ENCODE measurements at regions not wholly inside any gene's neighbourhood (a gene's known extent, or its start where the extent isn't known, plus 50 kb on each side); places are given as distances from the start of the nearest gene placed in this dataset.
A peak's percentile ranks its signal among the peaks of the same experiment; 100 is the strongest.

- DNase-seq (ENCODE audit: low spot score) = no peak
Measured at GRCh38 chr6:3643921-3644738, 107.4 kb downstream of the PXDC1 start.

- DNase-seq (ENCODE audit: low spot score) = no peak
Measured at GRCh38 chr6:3640868-3641267, 110.6 kb downstream of the PXDC1 start.

GRCh38 chr6:3638662-3639061 lies 112.9 kb downstream of the PXDC1 start:
- no peak for DNase-seq (ENCODE audit: low spot score)

DNA sequence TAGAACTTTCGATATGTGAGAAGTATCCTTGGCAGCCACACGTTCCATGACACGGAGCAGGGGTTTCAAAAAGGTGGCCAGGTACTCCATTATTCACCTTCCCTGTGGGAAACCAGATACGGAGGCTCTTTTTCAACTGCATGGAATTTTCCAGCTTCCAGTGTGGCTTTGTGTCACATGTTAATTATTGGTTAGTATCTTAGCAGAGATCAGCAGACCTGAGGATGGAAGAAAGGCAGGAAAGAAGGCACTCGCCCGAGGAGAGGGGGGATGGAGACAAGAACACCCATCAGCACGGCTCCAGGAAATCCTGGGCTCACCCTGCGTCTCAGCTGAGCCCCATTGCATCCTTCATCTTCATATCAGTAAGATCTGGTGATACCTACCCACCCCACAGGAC lies 115.5 kb downstream of the PXDC1 start:
- no peak for DNase-seq (ENCODE audit: low spot score)

GRCh38 chr6:3635482-3635881 lies 116.0 kb downstream of the PXDC1 start:
- DNase-seq (ENCODE audit: low spot score) = no peak

- no peak for DNase-seq (ENCODE audit: low spot score)
Measured at GRCh38 chr6:3634280-3634816, 117.2 kb downstream of the PXDC1 start.

DNA sequence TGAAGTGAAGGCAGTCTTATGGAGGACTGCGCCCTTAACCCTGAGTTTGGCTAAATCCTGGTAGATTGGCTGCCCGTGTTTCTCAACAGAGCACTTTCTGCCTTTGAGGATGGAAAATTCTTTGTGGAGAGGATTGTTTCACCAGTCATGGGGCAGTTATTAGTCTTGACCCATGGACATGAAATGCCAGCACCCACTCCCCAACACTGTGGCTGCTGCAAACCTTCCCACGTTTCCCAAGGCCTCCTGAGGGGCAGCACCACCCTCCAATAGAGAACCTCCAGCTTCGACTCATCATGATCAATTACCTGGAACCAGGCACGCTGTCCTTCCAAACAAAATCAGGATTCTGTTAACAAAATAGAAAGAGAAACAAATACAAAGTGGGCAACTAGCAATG lies 117.8 kb downstream of the PXDC1 start:
- DNase-seq (ENCODE audit: low spot score) = no peak

GRCh38 chr6:3631877-3632276 lies 119.6 kb downstream of the PXDC1 start:
- no peak for DNase-seq (ENCODE audit: low spot score)

- DNase-seq (ENCODE audit: low spot score) = no peak
Measured at GRCh38 chr6:3631186-3631585, 120.3 kb downstream of the PXDC1 start.

- DNase-seq (ENCODE audit: low spot score) = no peak
Measured at GRCh38 chr6:3630258-3630835, 121.2 kb downstream of the PXDC1 start.

- peak; percentile 39 for DNase-seq (ENCODE audit: low spot score)
Measured at GRCh38 chr6:3627956-3628835, 123.3 kb downstream of the PXDC1 start.

DNA sequence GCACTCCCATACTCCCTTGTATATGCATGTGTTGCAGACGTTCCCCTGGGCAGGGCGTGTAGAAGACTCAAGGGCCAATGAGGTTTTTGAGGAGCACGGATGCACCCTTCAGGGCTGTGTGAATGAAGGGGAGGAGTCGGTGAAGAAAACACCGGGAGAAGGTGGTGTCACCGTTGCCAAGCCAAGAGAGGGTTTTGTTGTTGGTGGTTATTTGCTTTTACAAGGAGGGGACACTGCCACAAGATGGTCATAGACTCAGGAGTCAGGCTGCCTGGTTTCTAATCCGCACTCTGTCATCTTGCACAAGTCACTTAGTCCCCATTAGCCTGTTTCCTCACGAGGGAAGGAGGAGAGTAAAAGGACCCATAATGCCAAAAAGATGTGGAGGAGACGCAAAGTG lies 124.0 kb downstream of the PXDC1 start:
- DNase-seq (ENCODE audit: low spot score) = no peak

DNA sequence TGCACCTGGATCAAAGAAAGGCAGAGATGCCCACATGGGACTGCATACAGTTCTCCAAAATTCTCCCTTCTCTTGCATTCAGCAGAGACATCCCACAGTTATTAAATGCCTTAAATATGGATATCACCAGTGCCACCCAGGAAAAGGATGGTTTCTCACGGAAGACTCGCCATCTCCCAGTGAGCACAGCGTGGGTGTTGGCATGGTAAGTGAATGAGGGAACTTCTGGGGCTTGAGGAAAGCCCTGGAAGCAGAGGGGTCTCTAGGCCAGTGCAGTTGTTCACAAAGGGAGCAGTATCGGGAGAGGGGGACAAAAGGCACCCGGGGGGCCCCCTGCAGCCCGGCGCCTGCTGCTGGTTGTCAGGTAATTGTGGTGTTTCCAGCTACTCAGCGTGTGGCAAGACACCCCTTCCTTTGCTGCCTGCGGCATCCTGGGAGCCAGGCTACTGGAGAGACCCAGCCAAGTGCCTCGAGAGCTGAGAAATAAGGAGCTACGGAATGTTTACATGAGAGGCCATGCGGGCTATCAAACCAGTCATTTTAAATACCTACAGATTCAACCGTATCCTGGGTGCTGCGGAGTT lies 125.4 kb downstream of the PXDC1 start:
- no peak for DNase-seq (ENCODE audit: low spot score)

- no peak for DNase-seq (ENCODE audit: low spot score)
Measured at GRCh38 chr6:3625149-3625979, 126.1 kb downstream of the PXDC1 start.

DNA sequence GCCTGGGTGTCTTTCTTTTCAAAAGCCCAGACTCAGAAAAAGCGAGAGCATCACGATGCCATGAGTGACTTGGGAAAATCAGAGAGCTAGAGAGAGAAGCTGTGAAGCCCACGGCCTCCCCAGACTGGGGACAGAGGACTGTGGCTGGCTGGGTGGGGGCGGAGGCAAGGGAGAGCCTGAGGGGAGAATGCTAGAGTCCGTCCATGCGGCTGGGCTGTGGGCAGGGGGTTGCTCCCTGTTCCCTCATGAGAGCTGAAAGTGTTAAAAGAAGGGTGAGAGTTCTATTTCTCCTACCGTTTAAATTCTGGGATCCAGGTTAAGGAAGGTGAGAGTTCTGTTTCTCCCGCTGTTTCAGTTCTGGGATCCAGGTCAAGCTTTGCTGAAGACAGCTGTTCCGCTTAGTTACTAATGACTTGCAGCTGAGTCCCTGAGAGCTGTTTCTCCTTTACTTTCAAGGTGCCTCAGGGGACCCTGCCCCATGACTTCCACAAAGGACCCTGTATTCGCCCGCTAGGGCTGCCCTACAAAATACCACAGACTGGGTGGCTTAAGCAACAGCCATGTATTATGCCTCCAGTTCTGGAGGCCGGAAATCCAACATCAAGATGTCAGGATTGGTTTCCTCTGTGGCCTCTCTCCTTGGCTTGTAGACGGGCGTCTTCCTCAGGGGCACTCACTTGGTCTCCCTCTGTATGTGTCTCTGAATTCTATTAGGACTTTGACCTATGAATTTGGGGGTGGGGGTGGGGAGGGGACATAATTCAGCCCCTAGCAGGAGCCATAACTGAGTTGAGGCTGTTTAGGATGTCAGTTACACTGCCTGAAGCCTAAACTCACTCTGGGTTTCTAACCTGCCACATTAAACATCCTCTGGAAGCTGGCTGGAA lies 127.0 kb downstream of the PXDC1 start:
- no peak for DNase-seq (ENCODE audit: low spot score)

DNA sequence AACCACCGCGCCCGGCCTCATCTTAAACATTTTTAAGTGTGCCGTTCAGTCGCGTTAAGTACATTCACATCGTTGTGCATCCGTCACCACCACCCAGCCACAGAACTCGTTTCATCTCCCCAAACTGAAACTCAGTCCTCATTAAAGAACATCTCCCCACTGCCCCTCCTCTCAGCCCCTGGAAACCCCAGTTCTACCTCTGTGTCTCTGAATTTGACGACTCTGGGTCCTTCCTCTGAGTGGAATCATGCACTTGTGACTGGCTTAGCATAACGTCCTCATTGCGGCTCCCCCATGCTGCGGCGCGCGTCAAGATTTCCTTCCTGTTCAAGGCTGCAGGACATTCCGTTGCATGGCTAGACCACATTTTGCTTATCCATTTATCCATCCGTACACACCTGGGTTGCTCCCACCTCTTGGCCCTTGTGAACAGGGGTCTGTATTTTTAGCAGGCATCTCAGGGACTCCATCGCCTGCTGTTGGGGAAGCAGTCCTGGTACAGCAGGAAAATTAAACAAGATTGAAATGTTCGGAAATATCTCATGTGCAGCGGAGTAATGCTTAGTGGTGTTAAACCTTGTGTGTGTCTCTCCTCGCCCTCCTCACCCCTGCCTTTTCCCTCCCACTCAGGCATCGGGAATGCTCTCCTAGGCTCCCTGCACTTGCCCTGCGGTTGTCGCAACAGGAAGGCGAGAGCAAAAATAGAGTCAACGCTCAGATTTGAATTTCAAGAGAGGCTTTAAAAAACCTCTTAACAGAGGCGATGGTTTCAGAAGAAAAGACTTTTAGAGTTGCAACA lies 127.9 kb downstream of the PXDC1 start:
- DNase-seq (ENCODE audit: low spot score) = no peak

DNA sequence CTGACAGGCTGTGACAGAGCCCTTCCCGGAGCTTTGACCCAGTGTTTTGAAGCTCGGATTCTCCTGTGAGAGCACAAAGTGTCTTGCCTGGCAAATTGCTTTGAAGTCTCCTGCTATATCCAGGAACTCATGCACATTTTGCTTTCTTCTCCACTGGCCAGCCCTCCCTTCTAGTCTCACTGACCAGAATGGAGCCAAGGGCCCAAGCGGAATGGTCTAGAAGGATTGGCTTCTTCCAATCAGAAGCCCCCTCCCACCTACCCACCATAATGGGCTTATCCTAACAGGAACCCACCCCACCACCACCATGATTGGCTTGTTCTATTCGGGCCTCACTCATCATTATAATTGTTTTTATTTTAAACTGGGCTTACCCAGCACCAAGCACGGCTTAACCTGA lies 130.1 kb downstream of the PXDC1 start:
- no peak for DNase-seq (ENCODE audit: low spot score)

DNA sequence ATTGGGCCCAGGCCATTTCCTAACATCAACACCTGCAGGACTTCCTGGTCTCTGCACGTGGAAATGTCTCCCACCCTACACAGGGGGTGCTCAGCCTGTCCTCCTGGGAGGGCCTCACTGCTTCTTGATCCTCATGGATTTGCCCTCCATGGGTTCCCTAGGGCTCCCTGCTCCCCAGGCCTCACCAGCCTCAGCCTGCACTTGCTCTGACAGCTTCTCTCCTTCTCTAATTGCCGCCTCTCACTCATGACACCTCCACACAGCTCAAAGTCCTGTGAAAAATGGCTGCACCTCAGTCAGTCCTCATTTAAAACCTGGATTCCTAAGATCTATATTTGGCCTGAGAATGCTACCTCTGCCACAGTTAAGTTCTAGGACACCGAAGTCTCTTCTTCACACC lies 130.6 kb downstream of the PXDC1 start:
- DNase-seq (ENCODE audit: low spot score) = no peak

DNA sequence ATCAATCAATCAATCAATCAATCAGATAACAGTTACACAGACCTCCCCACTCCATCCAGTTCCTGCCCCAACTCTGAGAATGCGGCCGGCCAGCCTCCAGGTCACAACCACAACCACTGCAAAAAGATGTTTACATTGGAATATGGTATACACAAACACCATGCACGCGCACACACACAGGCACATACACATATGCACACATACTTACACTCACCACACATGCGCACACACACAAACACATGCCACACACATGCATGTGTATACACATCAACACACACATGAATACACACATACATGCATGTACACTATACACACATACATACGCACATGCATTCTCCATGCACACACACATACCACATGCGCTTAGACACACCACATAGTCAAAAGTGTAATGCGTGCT lies 131.1 kb downstream of the PXDC1 start:
- no peak for DNase-seq (ENCODE audit: low spot score)
